Body of pancreas (tissue), 4 donors: ENCODE measurements at regions not wholly inside any gene's neighbourhood (a gene's known extent, or its start where the extent isn't known, plus 50 kb on each side); places are given as distances from the start of the nearest gene placed in this dataset.
"Not testable (repeated sequence)": the region's sequence is repeated elsewhere in the genome, so short reads cannot be mapped to it uniquely, and the experiment has no call there.

ENCODE experiments used
- ATAC-seq: fragments of 150-250 bp; one replicate; pipeline ENCODE4 v1.9.1; 2016
- DNase-seq, 4 donors: peaks; one replicate each; pipeline ENCODE4 v3.0.0-alpha.2; 2019
- H3K27ac ChIP-seq, 4 donors: fragments of 200-600 bp; sonication (generic); 1 replicate in 3 of 4; 2 replicates in 1 of 4; pipeline versions ENCODE4 v1.5.1 to v1.6.1; 2016 to 2019; ENCODE audit warnings: mild to moderate bottlenecking in 1 of 4, mixed read lengths in 1 of 4, moderate library complexity in 1 of 4
- H3K27me3 ChIP-seq, 2 donors: fragments of 200-600 bp; sonication (generic); one replicate each; pipeline ENCODE4 v1.6.0; 2016; ENCODE audit warnings: mild to moderate bottlenecking in 1 of 2
- H3K36me3 ChIP-seq, 2 donors: fragments of 200-600 bp; sonication (generic); replicated peaks in 1 of 2; 2 replicates each; pipeline ENCODE4 v1.5.1; 2016; ENCODE audit warnings: low read depth in 2 of 2; ENCODE audit not compliant: insufficient read depth in 1 of 2
- H3K4me1 ChIP-seq: fragments of 200-600 bp; sonication (generic); one replicate; pipeline ENCODE4 v1.6.0; 2016
- H3K4me3 ChIP-seq, 2 donors: fragments of 200-600 bp; sonication (generic); 1 replicate in 1 of 2; 2 replicates in 1 of 2; pipeline ENCODE4 v1.5.1; 2016 to 2019
- H3K9me3 ChIP-seq, 3 donors: fragments of 200-600 bp; sonication (generic); 1 replicate in 2 of 3; 2 replicates in 1 of 3; pipeline ENCODE4 v1.5.1; 2016
- CTCF ChIP-seq, 7 experiments: fragments of 450-650 bp in 4 of 7; fragments of 200-600 bp in 3 of 7; sonication (generic) in 3 of 7; IDR thresholded peaks; one replicate each; pipeline ENCODE4 v1.5.1; 2016 to 2019; ENCODE audit warnings: antibody characterized with exemption in 7 of 7
- POLR2A ChIP-seq, 3 donors: fragments of 450-650 bp; IDR thresholded peaks; one replicate each; pipeline ENCODE4 v1.6.1; 2016; ENCODE audit warnings: antibody characterized with exemption in 3 of 3, mild to moderate bottlenecking in 2 of 3
- WGBS, 2 donors: methylation state at CpG; one replicate each; pipeline ENCODE4 v1.1.5; 2017; 5-methylcytosine and 5-hydroxymethylcytosine counted together
- intact Hi-C: fragments of 100-400 bp; cut with DNase I; formaldehyde crosslinking; loops from one replicate; pipeline ENCODE4 v1.15.1; 2023

GRCh38 chr2:175792199-175792598 is 209.9 kb downstream of the LNPK start:
- Histone ChIP-seq H3K4me3 (no peak overlapping the region), H3K4me1 (no peaks in the 10 kb centered on the region), H3K9me3 (peaks cover 0 to 9% (median 0%) of the 10 kb centered on the region in 3 donors), H3K27ac (no peak overlapping the region), H3K36me3 (no peaks in the 10 kb centered on the region), H3K27me3 (no peaks in the 10 kb centered on the region)
- TF ChIP-seq CTCF (IDR thresholded peaks at IDR 0.05) (no peak), POLR2A (IDR thresholded peaks at IDR 0.05) (no peak)
- ATAC-seq (no peak), DNase-seq (no peak)
- 91 to 92% methylated on average over 5 of the region's 5 CpGs for WGBS, 2 donors
- intact Hi-C loops, result no loop called here

GRCh38 chr2:175786471-175787124 is 215.5 kb downstream of the LNPK start:
- H3K4me3 ChIP-seq, result no peak overlapping the region
- ATAC-seq (no peak), DNase-seq (no peak)
- TF ChIP-seq POLR2A (IDR thresholded peaks at IDR 0.05) (no peak), CTCF (IDR thresholded peaks at IDR 0.05) (no peak)
- WGBS, 2 donors, result 64% methylated on average over 3 of the region's 3 CpGs
- H3K36me3 ChIP-seq, result no peaks in the 10 kb centered on the region
- H3K9me3 ChIP-seq, result no peaks in the 10 kb centered on the region
- intact Hi-C loops, result no loop called here
- no peak overlapping the region for H3K27ac ChIP-seq
- no peaks in the 10 kb centered on the region for H3K4me1 ChIP-seq
- no peaks in the 10 kb centered on the region for H3K27me3 ChIP-seq

GRCh38 chr2:175777337-175777736 is 224.7 kb downstream of the LNPK start:
- H3K9me3 ChIP-seq, intact Hi-C loops, DNase-seq, H3K36me3 ChIP-seq, ATAC-seq, H3K27me3 ChIP-seq, H3K4me3 ChIP-seq, H3K27ac ChIP-seq, H3K4me1 ChIP-seq: not testable (repeated sequence)
- 55 to 61% methylated on average over 2 of the region's 2 CpGs for WGBS, 2 donors

GRCh38 chr2:175769200-175769599 is 232.9 kb downstream of the LNPK start:
- Histone ChIP-seq H3K36me3 (no peaks in the 10 kb centered on the region), H3K4me1 (no peaks in the 10 kb centered on the region), H3K4me3 (no peak overlapping the region), H3K27me3 (no peaks in the 10 kb centered on the region), H3K9me3 (no peaks in the 10 kb centered on the region), H3K27ac (no peak overlapping the region)
- no peak for DNase-seq
- intact Hi-C loops, result no loop called here
- WGBS, 2 donors, result 32% methylated on average over 1 of the region's 1 CpG
- ATAC-seq, result no peak
- no peak for TF ChIP-seq CTCF (IDR thresholded peaks at IDR 0.05)
- no peak for TF ChIP-seq POLR2A (IDR thresholded peaks at IDR 0.05)

GRCh38 chr2:175766880-175767279 is 235.2 kb downstream of the LNPK start:
- no peak overlapping the region for H3K4me3 ChIP-seq
- TF ChIP-seq POLR2A (IDR thresholded peaks at IDR 0.05), result no peak
- no peak for TF ChIP-seq CTCF (IDR thresholded peaks at IDR 0.05)
- H3K27me3 ChIP-seq, result no peaks in the 10 kb centered on the region
- WGBS, 2 donors, result 28 to 41% methylated on average over 3 of the region's 3 CpGs
- H3K36me3 ChIP-seq, result no peaks in the 10 kb centered on the region
- intact Hi-C loops, result no loop called here
- H3K27ac ChIP-seq, result no peak overlapping the region
- ATAC-seq, result no peak
- no peaks in the 10 kb centered on the region for H3K4me1 ChIP-seq
- H3K9me3 ChIP-seq, result no peaks in the 10 kb centered on the region
- no peak for DNase-seq
